ENCODE measurements at regions not wholly inside any gene's neighbourhood (a gene's known extent, or its start where the extent isn't known, plus 50 kb on each side); places are given as distances from the start of the nearest gene placed in this dataset.

DNA sequence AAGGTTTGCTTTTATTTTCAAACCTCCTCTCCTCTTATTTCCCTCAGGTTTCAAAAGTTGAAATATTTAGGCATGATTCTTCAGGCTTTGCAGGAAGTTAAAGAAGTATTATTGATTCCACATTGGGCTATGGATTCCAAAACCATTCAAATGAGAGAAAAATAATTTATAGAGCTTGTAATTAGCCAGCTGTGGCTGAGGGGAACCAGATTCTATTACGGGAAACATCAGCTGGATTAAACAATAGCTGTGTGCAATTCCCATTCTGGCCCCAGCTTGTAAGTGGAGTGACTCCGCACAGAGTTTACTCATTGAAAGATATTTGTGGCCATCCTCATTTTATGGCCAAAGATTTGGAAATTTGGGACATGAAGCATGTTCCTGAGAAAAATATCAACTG, 77.0 kb upstream of the PHYHIPL start:
- intact Hi-C loops (cut with micrococcal nuclease) (no loop called here), in situ Hi-C loops (cut with MboI; ENCODE audit: low sequenced_read_pairs) (no loop called here), dilution Hi-C loops (cut with HindIII; ENCODE audit: low sequenced_read_pairs, unreplicated experiment) (no loop called here)
- H4K5ac ChIP-seq (ENCODE audit: low read depth, low read length), result no peak overlapping the region
- no peak overlapping the region for H4K8ac ChIP-seq (ENCODE audit: low read depth in 2 of 2, low read length in 2 of 2)
- no peak overlapping the region for H4K91ac ChIP-seq (ENCODE audit: insufficient read depth, low read depth, low read length)
- no peaks in the 10 kb centered on the region for H3K27me3 ChIP-seq (ENCODE audit: control insufficient read depth, insufficient read depth, low read length)
- CTCF ChIA-PET, result interaction anchor here (0.7 kb wide), 1 partner anchor 403 kb away, joined by 3 read pairs; no protein-coding TSS in a partner anchor
- no peak overlapping the region for H3K56ac ChIP-seq (ENCODE audit: extremely low read depth, insufficient read depth, low read length)
- H3K9me3 ChIP-seq (ENCODE audit: control insufficient read depth, insufficient read depth, low read length), result no peaks in the 10 kb centered on the region
- no peak overlapping the region for H2AK5ac ChIP-seq (ENCODE audit: low read depth, low read length)
- no peak overlapping the region for H2BK120ac ChIP-seq (ENCODE audit: low read depth, low read length)
- H2BK5ac ChIP-seq (ENCODE audit: low read depth, low read length, poor library complexity, severe bottlenecking), result no peak overlapping the region
- POLR2A ChIA-PET (ENCODE audit: unreplicated experiment), result no interaction called here
- H3K4ac ChIP-seq (ENCODE audit: low read depth, low read length), result no peak overlapping the region
- no peak overlapping the region for H3K4me3 ChIP-seq (ENCODE audit: insufficient read depth, low read depth, low read length)
- ATAC-seq (ENCODE audit: low read depth), result no peak
- no peak overlapping the region for H3K14ac ChIP-seq (replicated peaks; ENCODE audit: low read depth, low read length)
- no peak overlapping the region for H2AFZ ChIP-seq (replicated peaks; ENCODE audit: low read length, poor library complexity)
- no peaks in the 10 kb centered on the region for H3K36me3 ChIP-seq (ENCODE audit: control insufficient read depth, insufficient read depth, low read length)
- H3K18ac ChIP-seq (ENCODE audit: low read depth, low read length), result no peak overlapping the region
- DNase-seq, result no peak
- H3K79me1 ChIP-seq (ENCODE audit: low read depth in 1 of 2, low read length in 2 of 2), result no peaks in the 10 kb centered on the region
- H3K9me1 ChIP-seq (ENCODE audit: insufficient read depth, low read length), result no peaks in the 10 kb centered on the region
- TF ChIP-seq BHLHE40 (IDR thresholded peaks at IDR 0.05; ENCODE audit: low read depth, low read length) (no peak), SMC3 (IDR thresholded peaks at IDR 0.05; ENCODE audit: low read depth, low read length) (no peak), USF2 (IDR thresholded peaks at IDR 0.05; ENCODE audit: low read depth, low read length) (no peak), CTCF (conservative IDR thresholded peaks at IDR 0.05; ENCODE audit: low read depth, low read length) (no peak), MAFK (IDR thresholded peaks at IDR 0.05; ENCODE audit: low read depth, low read length) (no peak), FOS (IDR thresholded peaks at IDR 0.05; ENCODE audit: low read depth, low read length) (no peak), NFE2L2 (IDR thresholded peaks at IDR 0.05; ENCODE audit: low read depth, low read length) (no peak), MXI1 (IDR thresholded peaks at IDR 0.05; ENCODE audit: borderline replicate concordance, low read depth, low read length) (no peak), CEBPB (IDR thresholded peaks at IDR 0.05; ENCODE audit: low read depth, low read length) (no peak), RAD21 (IDR thresholded peaks at IDR 0.05; ENCODE audit: low read length) (no peak)
- TF ChIP-seq, protein P1, sequence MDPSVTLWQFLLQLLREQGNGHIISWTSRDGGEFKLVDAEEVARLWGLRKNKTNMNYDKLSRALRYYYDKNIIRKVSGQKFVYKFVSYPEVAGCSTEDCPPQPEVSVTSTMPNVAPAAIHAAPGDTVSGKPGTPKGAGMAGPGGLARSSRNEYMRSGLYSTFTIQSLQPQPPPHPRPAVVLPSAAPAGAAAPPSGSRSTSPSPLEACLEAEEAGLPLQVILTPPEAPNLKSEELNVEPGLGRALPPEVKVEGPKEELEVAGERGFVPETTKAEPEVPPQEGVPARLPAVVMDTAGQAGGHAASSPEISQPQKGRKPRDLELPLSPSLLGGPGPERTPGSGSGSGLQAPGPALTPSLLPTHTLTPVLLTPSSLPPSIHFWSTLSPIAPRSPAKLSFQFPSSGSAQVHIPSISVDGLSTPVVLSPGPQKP (IDR thresholded peaks at IDR 0.05; ENCODE audit: borderline replicate concordance, low read depth, low read length), result no peak
- no peaks in the 10 kb centered on the region; the same call in 1 of the 2 replicates for H3K4me1 ChIP-seq (ENCODE audit: control insufficient read depth, insufficient read depth, low read length)
- H2AK9ac ChIP-seq (replicated peaks; ENCODE audit: low read depth, low read length, poor library complexity), result no peak overlapping the region
- no peak overlapping the region for H3K9ac ChIP-seq (ENCODE audit: low read depth, low read length)
- H3K27ac ChIP-seq (ENCODE audit: insufficient read depth, low read length), result no peak overlapping the region
- no peak overlapping the region for H2BK20ac ChIP-seq (ENCODE audit: low read depth, low read length)
- BruUV-seq (replicated peaks), result no TSS peak
- no peak overlapping the region for H3K4me2 ChIP-seq (ENCODE audit: low read depth, low read length)
- no peaks in the 10 kb centered on the region for H4K20me1 ChIP-seq (ENCODE audit: insufficient read depth, low read length)
- H2BK15ac ChIP-seq (ENCODE audit: low read depth, low read length), result no peak overlapping the region
- 39% methylated on average over 2 of the region's 2 CpGs; no CpG with 5 or more reads in 1 of the 2 experiments for WGBS, 2 experiments (ENCODE audit: extremely low coverage in 2 of 2, insufficient read length in 1 of 2)
- H3K23ac ChIP-seq (ENCODE audit: low read depth, low read length), result no peak overlapping the region
